GM23248 (cell line): ENCODE measurements at regions not wholly inside any gene's neighbourhood (a gene's known extent, or its start where the extent isn't known, plus 50 kb on each side); places are given as distances from the start of the nearest gene placed in this dataset.
"Not testable (repeated sequence)": the region's sequence is repeated elsewhere in the genome, so short reads cannot be mapped to it uniquely, and the experiment has no call there.

Experiments used
- DNase-seq: peaks from one replicate; pipeline ENCODE4 v3.0.0-alpha.2; 2015
- H2AFZ ChIP-seq: fragments of 200-600 bp; sonication (generic); 2 replicates; pipeline ENCODE4 v1.6.1; 2016; ENCODE audit warnings: antibody characterized with exemption
- H3F3A ChIP-seq: fragments of 200-600 bp; sonication (generic); 2 replicates; pipeline ENCODE4 v1.6.1; 2016; ENCODE audit warnings: mild to moderate bottlenecking, antibody characterized with exemption, mixed run types; ENCODE audit not compliant: insufficient read depth
- H3K27ac ChIP-seq: fragments of 200-600 bp; sonication (generic); 2 replicates; pipeline ENCODE4 v1.5.1; 2016; ENCODE audit warnings: mild to moderate bottlenecking
- H3K27me3 ChIP-seq: fragments of 200-600 bp; sonication (generic); replicated peaks from 2 replicates; pipeline ENCODE4 v1.6.1; 2016; ENCODE audit warnings: mild to moderate bottlenecking; ENCODE audit not compliant: insufficient read depth
- H3K36me3 ChIP-seq: fragments of 200-600 bp; sonication (generic); 2 replicates; pipeline ENCODE4 v1.6.1; 2016; ENCODE audit warnings: low read depth, mild to moderate bottlenecking
- H3K4me1 ChIP-seq: fragments of 200-600 bp; sonication (generic); 2 replicates; pipeline ENCODE4 v1.6.1; 2016; ENCODE audit warnings: mild to moderate bottlenecking; ENCODE audit not compliant: insufficient read depth
- H3K4me2 ChIP-seq: fragments of 200-600 bp; sonication (generic); one replicate; pipeline ENCODE4 v1.6.1; 2016; ENCODE audit warnings: mild to moderate bottlenecking; ENCODE audit not compliant: unreplicated experiment
- H3K4me3 ChIP-seq: fragments of 200-600 bp; sonication (generic); 2 replicates; pipeline ENCODE4 v1.5.1; 2016; ENCODE audit warnings: mild to moderate bottlenecking
- H3K79me2 ChIP-seq: fragments of 200-600 bp; sonication (generic); 2 replicates; pipeline ENCODE4 v1.6.1; 2016; ENCODE audit warnings: mild to moderate bottlenecking; ENCODE audit not compliant: insufficient read depth
- H3K9ac ChIP-seq: fragments of 200-600 bp; sonication (generic); 2 replicates; pipeline ENCODE4 v1.6.1; 2016; ENCODE audit warnings: mild to moderate bottlenecking
- H3K9me2 ChIP-seq: fragments of 200-600 bp; sonication (generic); 2 replicates; pipeline ENCODE4 v1.6.1; 2016; ENCODE audit warnings: mixed run types, mild to moderate bottlenecking, moderate library complexity; ENCODE audit not compliant: insufficient read depth
- H3K9me3 ChIP-seq: fragments of 200-600 bp; sonication (generic); one replicate; pipeline ENCODE4 v1.6.1; 2017; ENCODE audit warnings: low read depth
- H4K20me1 ChIP-seq: fragments of 200-600 bp; sonication (generic); 2 replicates; pipeline ENCODE4 v1.6.0; 2016; ENCODE audit not compliant: insufficient read depth
- EZH2 ChIP-seq: fragments of 200-600 bp; sonication (generic); IDR thresholded peaks from 2 replicates; pipeline ENCODE4 v1.6.1; 2018; ENCODE audit warnings: antibody characterized with exemption, mild to moderate bottlenecking; ENCODE audit not compliant: insufficient read depth, poor library complexity, severe bottlenecking
- EZH2phosphoT487 ChIP-seq: fragments of 200-600 bp; sonication (generic); IDR thresholded peaks from 2 replicates; pipeline ENCODE4 v1.6.1; 2018; ENCODE audit warnings: antibody characterized with exemption, moderate library complexity, mild to moderate bottlenecking, low read depth; ENCODE audit not compliant: insufficient read depth
- WGBS, 2 experiments: methylation state at CpG; one replicate each; pipeline ENCODE4 v1.1.6; 2015 to 2017; ENCODE audit warnings: low lambda C conversion rate in 2 of 2, low coverage in 1 of 2; ENCODE audit errors: missing lambda C conversion rate in 2 of 2; 5-methylcytosine and 5-hydroxymethylcytosine counted together
- in situ Hi-C: fragments of 300-500 bp; cut with MboI; formaldehyde crosslinking; loops from 2 replicates; pipeline ENCODE4 v1.15.0; 2020

DNA sequence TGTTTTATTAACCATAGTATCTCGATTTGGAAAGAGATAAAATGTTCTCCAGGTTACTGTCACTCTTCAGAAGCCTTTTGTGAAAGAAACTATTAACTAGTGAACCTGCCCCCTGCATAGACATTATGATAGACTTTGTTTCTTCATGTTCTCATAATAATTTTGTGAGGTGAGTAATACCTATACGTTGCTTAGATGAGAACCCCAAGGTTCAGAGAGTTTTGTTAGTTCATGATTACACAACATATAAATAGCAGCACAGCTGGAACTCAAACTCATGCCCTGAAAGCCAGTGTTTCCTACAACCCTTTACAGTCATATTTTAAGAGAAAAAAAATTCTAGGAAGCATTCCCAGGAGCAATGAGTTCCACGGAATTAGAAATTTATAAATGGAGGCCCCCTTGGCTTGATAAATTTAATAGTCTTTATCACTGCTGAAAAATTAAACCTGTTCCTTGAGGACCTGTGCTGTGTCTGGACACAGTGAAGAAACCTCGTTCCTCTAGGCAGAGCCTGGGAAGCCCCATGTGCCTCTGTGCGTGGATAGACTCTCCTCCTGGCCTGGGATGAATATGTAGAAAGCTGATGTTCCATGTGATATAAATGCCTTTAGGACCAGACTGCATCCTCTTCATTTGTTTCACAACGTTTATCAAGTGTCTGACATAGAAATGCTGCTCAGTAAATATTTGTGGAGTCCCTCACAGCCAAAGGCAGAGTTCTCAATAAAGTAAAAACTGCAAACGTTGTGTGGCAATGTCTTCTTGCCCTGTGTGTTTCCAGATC is 1257.0 kb upstream of the GYPC start:
- Histone ChIP-seq H3K4me1 (no peaks in the 10 kb centered on the region), H3K9me2 (no peaks in the 10 kb centered on the region), H3K27ac (no peak overlapping the region), H2AFZ (no peak overlapping the region), H3K79me2 (no peaks in the 10 kb centered on the region), H3K4me3 (no peak overlapping the region), H3K9ac (no peak overlapping the region), H3K27me3 (no peaks in the 10 kb centered on the region), H3F3A (no peaks in the 10 kb centered on the region), H3K9me3 (no peaks in the 10 kb centered on the region), H3K36me3 (no peaks in the 10 kb centered on the region), H4K20me1 (no peaks in the 10 kb centered on the region), H3K4me2 (no peak overlapping the region)
- TF ChIP-seq EZH2phosphoT487 (no peak), EZH2 (no peak)
- in situ Hi-C loops = no loop called here
- DNase-seq = no peak
- 4 to 11% methylated on average over 7 of the region's 7 CpGs for WGBS, 2 experiments

DNA sequence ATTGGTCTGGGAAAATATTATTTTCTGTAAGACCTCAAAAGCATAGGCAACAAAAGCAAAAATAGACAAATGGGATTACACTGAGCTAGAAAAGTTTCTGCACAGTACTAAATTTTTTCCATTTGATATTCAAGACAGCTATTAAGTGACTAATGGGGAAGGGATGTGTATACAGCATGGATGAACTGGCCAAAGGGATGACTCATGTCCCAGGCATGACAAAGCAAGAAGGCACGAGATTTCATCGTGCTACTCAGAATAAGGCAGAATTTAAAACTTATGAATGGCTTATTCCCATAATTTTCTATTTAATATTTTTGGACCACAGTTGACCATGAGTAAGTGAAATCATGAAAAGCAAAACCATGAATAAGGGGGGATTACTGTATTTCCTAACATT is 1250.1 kb upstream of the GYPC start:
- Histone ChIP-seq H3K36me3 (no peaks in the 10 kb centered on the region), H2AFZ (no peak overlapping the region), H3K4me3 (no peak overlapping the region), H3K4me2 (no peak overlapping the region), H3F3A (no peaks in the 10 kb centered on the region), H4K20me1 (no peaks in the 10 kb centered on the region), H3K9ac (no peak overlapping the region), H3K79me2 (no peaks in the 10 kb centered on the region), H3K9me2 (no peaks in the 10 kb centered on the region), H3K4me1 (peaks cover 11% of the 10 kb centered on the region), H3K9me3 (no peaks in the 10 kb centered on the region), H3K27ac (no peak overlapping the region), H3K27me3 (no peaks in the 10 kb centered on the region)
- 0% methylated on average over 2 of the region's 2 CpGs for WGBS, 2 experiments
- TF ChIP-seq EZH2 = no peak
- no peak for TF ChIP-seq EZH2phosphoT487
- in situ Hi-C loops = no loop called here
- peak; percentile 87 for DNase-seq

GRCh38 chr2:125408874-125409538 is 1247.0 kb upstream of the GYPC start:
- no peak overlapping the region for H3K4me3 ChIP-seq
- no peak overlapping the region for H2AFZ ChIP-seq
- WGBS, 2 experiments = 29 to 35% methylated on average over 10 of the region's 10 CpGs
- H3K9me3 ChIP-seq = no peaks in the 10 kb centered on the region
- H3K4me1 ChIP-seq = peaks cover 11% of the 10 kb centered on the region
- TF ChIP-seq EZH2 = no peak
- no peak for TF ChIP-seq EZH2phosphoT487
- no peak overlapping the region for H3K9ac ChIP-seq
- no peaks in the 10 kb centered on the region for H3K36me3 ChIP-seq
- no peaks in the 10 kb centered on the region for H3F3A ChIP-seq
- no peaks in the 10 kb centered on the region for H4K20me1 ChIP-seq
- H3K27ac ChIP-seq = no peak overlapping the region
- H3K79me2 ChIP-seq = no peaks in the 10 kb centered on the region
- no peak overlapping the region for H3K4me2 ChIP-seq
- H3K27me3 ChIP-seq = no peaks in the 10 kb centered on the region
- in situ Hi-C loops = no loop called here
- no peaks in the 10 kb centered on the region for H3K9me2 ChIP-seq
- DNase-seq = no peak

GRCh38 chr2:125418483-125418882 is 1237.5 kb upstream of the GYPC start:
- H3K4me2 ChIP-seq = no peak overlapping the region
- H3F3A ChIP-seq = no peaks in the 10 kb centered on the region
- H4K20me1 ChIP-seq = no peaks in the 10 kb centered on the region
- DNase-seq = no peak
- H3K36me3 ChIP-seq = no peaks in the 10 kb centered on the region
- in situ Hi-C loops = no loop called here
- no peak overlapping the region for H3K4me3 ChIP-seq
- H3K9me2 ChIP-seq = no peaks in the 10 kb centered on the region
- no peaks in the 10 kb centered on the region for H3K4me1 ChIP-seq
- no peak overlapping the region for H3K9ac ChIP-seq
- WGBS, 2 experiments = 8 to 19% methylated on average over 1 of the region's 1 CpG
- no peaks in the 10 kb centered on the region for H3K27me3 ChIP-seq
- no peak overlapping the region for H3K27ac ChIP-seq
- TF ChIP-seq EZH2 (no peak), EZH2phosphoT487 (no peak)
- no peak overlapping the region for H2AFZ ChIP-seq
- H3K9me3 ChIP-seq = no peaks in the 10 kb centered on the region
- H3K79me2 ChIP-seq = no peaks in the 10 kb centered on the region

DNA sequence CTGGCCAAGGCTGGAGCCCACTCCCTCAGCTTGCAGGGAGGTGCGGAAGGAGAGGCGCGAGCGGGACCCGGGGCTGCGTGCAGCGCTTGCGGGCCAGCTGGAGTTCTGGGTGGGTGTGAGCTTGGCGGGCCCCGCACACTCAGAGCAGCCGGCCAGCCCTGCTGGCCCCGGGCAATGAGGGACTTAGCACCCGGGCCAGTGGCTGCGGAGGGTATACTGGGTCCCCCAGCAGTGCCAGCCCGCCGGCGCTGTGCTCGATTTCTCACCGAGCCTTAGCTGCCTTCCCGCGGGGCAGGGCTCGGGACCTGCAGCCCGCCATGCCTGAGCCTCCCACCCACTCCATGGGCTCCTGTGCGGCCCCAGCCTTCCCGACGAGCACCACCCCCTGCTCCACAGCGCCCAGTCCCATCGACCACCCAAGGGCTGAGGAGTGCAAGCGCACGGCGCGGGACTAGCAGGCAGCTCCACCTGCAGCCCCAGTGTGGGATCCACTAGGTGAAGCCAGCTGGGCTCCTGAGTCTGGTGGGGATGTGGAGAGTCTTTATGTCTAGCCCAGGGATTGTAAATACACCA is 1233.7 kb upstream of the GYPC start:
- H3K9me3 ChIP-seq, H3K9ac ChIP-seq, DNase-seq, H3K27me3 ChIP-seq, H2AFZ ChIP-seq, H4K20me1 ChIP-seq, H3K4me2 ChIP-seq, H3K9me2 ChIP-seq, H3K27ac ChIP-seq, H3F3A ChIP-seq, H3K4me1 ChIP-seq, in situ Hi-C loops, H3K79me2 ChIP-seq, H3K36me3 ChIP-seq, H3K4me3 ChIP-seq: not testable (repeated sequence)
- 65 to 72% methylated on average over 17 to 22 of the region's 32 CpGs for WGBS, 2 experiments
